ENCODE measurements at regions not wholly inside any gene's neighbourhood (a gene's known extent, or its start where the extent isn't known, plus 50 kb on each side); places are given as distances from the start of the nearest gene placed in this dataset.

- Histone ChIP-seq H3K4me2 (ENCODE audit: low read depth, low read length) (no peak overlapping the region), H3K4me3 (ENCODE audit: insufficient read depth, low read depth, low read length) (no peak overlapping the region), H3K9me1 (ENCODE audit: insufficient read depth, low read length) (no peaks in the 10 kb centered on the region), H3K27ac (ENCODE audit: insufficient read depth, low read length) (no peak overlapping the region), H2AK9ac (replicated peaks; ENCODE audit: low read depth, low read length, poor library complexity) (no peak overlapping the region), H3K18ac (ENCODE audit: low read depth, low read length) (no peak overlapping the region), H3K23ac (ENCODE audit: low read depth, low read length) (no peak overlapping the region), H4K5ac (ENCODE audit: low read depth, low read length) (no peak overlapping the region), H2BK5ac (ENCODE audit: low read depth, low read length, poor library complexity, severe bottlenecking) (no peak overlapping the region), H2BK120ac (ENCODE audit: low read depth, low read length) (no peak overlapping the region), H3K9me3 (ENCODE audit: control insufficient read depth, insufficient read depth, low read length) (peaks cover 2% of the 10 kb centered on the region; the same call in 1 of the 2 replicates), H3K4ac (ENCODE audit: low read depth, low read length) (no peak overlapping the region), H3K4me1 (ENCODE audit: control insufficient read depth, insufficient read depth, low read length) (no peaks in the 10 kb centered on the region), H4K20me1 (ENCODE audit: insufficient read depth, low read length) (no peaks in the 10 kb centered on the region), H3K27me3 (ENCODE audit: control insufficient read depth, insufficient read depth, low read length) (no peaks in the 10 kb centered on the region; the same call in 1 of the 2 replicates), H2AFZ (replicated peaks; ENCODE audit: low read length, poor library complexity) (no peak overlapping the region), H4K91ac (ENCODE audit: insufficient read depth, low read depth, low read length) (no peak overlapping the region), H4K8ac (ENCODE audit: low read depth in 2 of 2, low read length in 2 of 2) (no peak overlapping the region), H3K36me3 (ENCODE audit: control insufficient read depth, insufficient read depth, low read length) (no peaks in the 10 kb centered on the region), H2AK5ac (ENCODE audit: low read depth, low read length) (no peak overlapping the region), H3K79me1 (ENCODE audit: low read depth in 1 of 2, low read length in 2 of 2) (no peaks in the 10 kb centered on the region), H3K14ac (replicated peaks; ENCODE audit: low read depth, low read length) (no peak overlapping the region), H3K9ac (ENCODE audit: low read depth, low read length) (no peak overlapping the region), H3K56ac (ENCODE audit: extremely low read depth, insufficient read depth, low read length) (no peak overlapping the region), H2BK20ac (ENCODE audit: low read depth, low read length) (no peak overlapping the region), H2BK15ac (ENCODE audit: low read depth, low read length) (no peak overlapping the region)
- peak; percentile 53 for DNase-seq
- intact Hi-C loops (cut with micrococcal nuclease) (no loop called here), in situ Hi-C loops (cut with MboI; ENCODE audit: low sequenced_read_pairs) (no loop called here), dilution Hi-C loops (cut with HindIII; ENCODE audit: low sequenced_read_pairs, unreplicated experiment) (no loop called here)
- WGBS, 2 experiments (ENCODE audit: extremely low coverage in 2 of 2, insufficient read length in 1 of 2), result no CpG with 5 or more reads among the region's 2 CpGs
- no peak for ATAC-seq (ENCODE audit: low read depth)
- ChIA-PET CTCF (no interaction called here), POLR2A (ENCODE audit: unreplicated experiment) (no interaction called here)
- BruUV-seq (replicated peaks), result no TSS peak
- no peak for TF ChIP-seq SMC3 (IDR thresholded peaks at IDR 0.05; ENCODE audit: low read depth, low read length)
- no peak for TF ChIP-seq USF2 (IDR thresholded peaks at IDR 0.05; ENCODE audit: low read depth, low read length)
- no peak for TF ChIP-seq FOS (IDR thresholded peaks at IDR 0.05; ENCODE audit: low read depth, low read length)
- no peak for TF ChIP-seq CHD1 (IDR thresholded peaks at IDR 0.05; ENCODE audit: low read depth, low read length)
- TF ChIP-seq MAFK (IDR thresholded peaks at IDR 0.05; ENCODE audit: low read depth, low read length), result no peak
- no peak for TF ChIP-seq NFE2L2 (IDR thresholded peaks at IDR 0.05; ENCODE audit: low read depth, low read length)
- no peak for TF ChIP-seq ELK1 (IDR thresholded peaks at IDR 0.05; ENCODE audit: borderline replicate concordance, low read depth, low read length)
- TF ChIP-seq POLR2A (IDR thresholded peaks at IDR 0.05; ENCODE audit: low read depth, low read length), result no peak
- TF ChIP-seq MXI1 (IDR thresholded peaks at IDR 0.05; ENCODE audit: borderline replicate concordance, low read depth, low read length), result no peak
- no peak for TF ChIP-seq RCOR1 (IDR thresholded peaks at IDR 0.05; ENCODE audit: insufficient replicate concordance, low read length)
- TF ChIP-seq MAZ (IDR thresholded peaks at IDR 0.05; ENCODE audit: borderline replicate concordance, low read depth, low read length), result no peak
- no peak for TF ChIP-seq RFX5 (IDR thresholded peaks at IDR 0.05; ENCODE audit: low read depth, low read length)
- TF ChIP-seq CEBPB (IDR thresholded peaks at IDR 0.05; ENCODE audit: low read depth, low read length), result no peak
Observed at GRCh38 chr9:86573886-86574285, 219.7 kb upstream of the TUT7 start.
